SH-SY5Y (cell line): ENCODE measurements at regions not wholly inside any gene's neighbourhood (a gene's known extent, or its start where the extent isn't known, plus 50 kb on each side); places are given as distances from the start of the nearest gene placed in this dataset.

Experiments
- GATA2 ChIP-seq: IDR thresholded peaks from 2 replicates; pipeline ENCODE4 v1.6.1; 2011; ENCODE audit warnings: mild to moderate bottlenecking, low read depth, low read length
- GATA3 ChIP-seq: IDR thresholded peaks from 2 replicates; pipeline ENCODE4 v1.6.1; 2011; ENCODE audit warnings: low read depth, mild to moderate bottlenecking, low read length, moderate library complexity

DNA sequence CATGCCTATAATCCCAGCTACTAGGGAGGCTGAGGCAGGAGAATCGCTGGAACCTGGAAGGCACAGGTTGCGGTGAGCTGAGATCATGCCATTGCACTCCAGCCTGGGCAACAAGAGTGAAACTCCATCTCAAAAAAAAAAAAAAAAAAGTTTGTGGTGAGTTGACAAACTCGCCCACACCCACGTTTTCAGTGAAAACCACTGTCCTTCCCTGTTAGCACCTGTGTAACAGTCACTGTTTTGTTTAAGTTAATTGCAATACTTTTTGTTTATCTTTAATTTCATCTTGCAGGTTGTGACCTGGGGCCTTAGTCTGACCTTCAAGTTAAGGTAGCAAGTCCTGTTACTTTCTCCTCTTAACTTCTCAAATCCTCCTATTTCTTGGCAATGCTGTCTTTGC lies 65.5 kb upstream of the SKOR2 start:
- no peak for TF ChIP-seq GATA2
- TF ChIP-seq GATA3, result no peak
